ENCODE measurements at regions not wholly inside any gene's neighbourhood (a gene's known extent, or its start where the extent isn't known, plus 50 kb on each side); places are given as distances from the start of the nearest gene placed in this dataset.

DNA sequence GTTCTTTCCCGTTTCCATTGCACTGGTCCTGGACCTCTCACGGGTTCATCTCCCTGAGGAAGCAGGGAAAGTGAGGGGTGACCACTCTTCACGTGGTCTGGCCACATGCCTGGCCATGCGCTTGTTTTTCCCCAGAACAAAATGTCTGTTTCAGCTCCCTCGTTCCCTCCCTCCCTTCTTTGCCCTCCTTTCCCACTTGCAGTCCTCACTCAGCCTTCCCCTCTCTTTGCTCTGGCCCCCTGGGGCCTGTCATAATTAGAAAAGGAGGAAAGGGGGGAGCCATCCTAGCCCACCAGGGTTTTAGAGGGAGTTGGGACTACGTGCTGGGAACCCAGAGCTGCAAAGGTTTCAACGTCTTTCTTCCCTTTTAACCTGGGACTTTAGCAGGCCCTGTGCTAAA lies 52.8 kb upstream of the CADM1 start:
- no peak for DNase-seq

DNA sequence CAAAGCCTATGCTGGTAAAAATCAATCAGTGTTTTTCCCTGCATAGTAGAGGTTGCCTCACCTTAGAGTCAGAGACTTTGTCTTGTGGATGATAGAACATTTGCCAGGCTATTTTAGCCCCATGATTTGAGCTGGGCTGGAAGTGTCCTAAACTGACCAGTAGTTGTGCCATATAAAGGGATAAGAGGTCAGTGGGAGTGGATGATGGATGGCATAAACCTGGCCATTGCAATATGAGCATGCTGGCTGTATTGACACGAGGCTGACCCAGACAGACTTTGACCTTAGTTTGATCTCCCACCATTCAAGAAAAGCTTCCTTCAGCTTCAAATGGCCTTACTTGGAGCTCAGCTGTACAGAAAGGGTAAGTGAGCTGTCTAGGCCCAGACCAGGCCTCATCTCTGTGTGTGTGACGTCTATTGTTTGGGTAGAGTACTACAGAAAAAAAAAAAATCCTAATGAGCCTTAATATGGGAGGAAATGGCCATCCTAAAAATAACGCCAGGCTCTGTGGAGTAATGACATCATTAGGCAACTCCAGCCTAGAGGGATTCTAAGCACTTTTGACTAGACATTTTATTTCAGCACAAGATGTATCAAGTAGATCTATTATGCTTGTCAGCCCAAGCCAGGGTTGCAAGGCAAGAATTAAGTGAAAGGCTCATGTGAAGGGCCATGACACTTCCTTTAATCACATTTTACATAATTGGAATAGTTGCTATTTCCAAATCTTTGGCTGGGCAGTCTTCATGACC lies 51.3 kb upstream of the CADM1 start:
- no peak for DNase-seq

All from stimulated activated CD4-positive, alpha-beta T cell treated with anti-CD3 and anti-CD28 coated beads, Interleukin-1b, Interleukin-23, amount 100 ng/mL, for 48 hours (primary cell).